WI38 (cell line): ENCODE measurements at regions not wholly inside any gene's neighbourhood (a gene's known extent, or its start where the extent isn't known, plus 50 kb on each side); places are given as distances from the start of the nearest gene placed in this dataset.

ENCODE experiments used
- H3K4me3 ChIP-seq: 2 replicates; pipeline ENCODE4 v1.5.1; 2011; ENCODE audit warnings: low read depth, mild to moderate bottlenecking, control low read depth, low read length
- CTCF ChIP-seq: IDR thresholded peaks from 2 replicates; pipeline ENCODE4 v1.5.1; 2012; ENCODE audit warnings: low read depth, mild to moderate bottlenecking, control low read depth, low read length

DNA sequence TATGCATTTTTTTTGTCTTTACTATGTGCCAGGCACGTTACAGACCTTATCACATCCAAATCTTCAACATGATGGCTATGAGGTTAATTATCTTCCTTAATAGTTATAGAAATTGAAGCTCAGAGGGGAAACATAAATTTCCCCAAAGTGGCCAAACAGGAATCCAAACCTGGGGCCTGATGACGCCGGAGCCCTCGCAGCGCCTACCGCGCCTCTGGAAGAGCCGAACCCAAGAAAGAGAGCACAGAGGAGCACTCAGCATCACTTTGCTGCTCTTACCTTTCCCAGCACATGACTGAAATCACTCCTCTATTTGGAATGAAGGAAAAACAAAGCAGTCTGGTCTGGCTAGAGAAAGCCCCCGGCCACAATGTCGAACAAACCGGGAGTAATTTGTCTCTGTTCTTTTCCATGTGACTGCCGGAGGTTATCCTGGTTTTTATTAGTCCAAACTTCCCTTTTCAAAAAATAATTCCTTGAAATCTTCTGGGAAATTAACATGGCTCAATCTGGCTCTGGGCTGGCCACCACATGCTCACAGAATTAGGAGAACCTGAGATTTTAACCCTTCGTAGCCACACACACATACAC, 195.5 kb downstream of the ADSS2 start:
- no peak for TF ChIP-seq CTCF
- H3K4me3 ChIP-seq: no peak overlapping the region

DNA sequence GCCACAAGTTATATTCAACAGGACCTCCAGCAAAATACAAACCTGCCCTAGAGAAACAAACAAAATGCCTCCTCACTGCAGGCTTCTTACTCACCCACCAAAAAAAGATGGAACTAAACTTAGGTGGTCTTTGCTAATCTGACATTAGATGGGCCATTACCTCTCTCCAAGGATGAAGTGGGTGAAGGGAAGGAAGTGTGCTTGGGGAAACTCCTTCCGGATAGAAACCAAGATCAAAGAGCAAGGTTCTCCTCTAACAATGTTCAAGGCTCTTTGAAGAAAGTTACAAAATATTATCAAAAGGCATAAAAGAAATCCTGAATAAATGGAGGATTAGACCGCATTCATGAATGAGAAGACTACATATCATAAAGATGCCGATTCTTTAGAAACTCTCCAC, 187.5 kb downstream of the ADSS2 start:
- H3K4me3 ChIP-seq: no peak overlapping the region
- TF ChIP-seq CTCF: no peak

DNA sequence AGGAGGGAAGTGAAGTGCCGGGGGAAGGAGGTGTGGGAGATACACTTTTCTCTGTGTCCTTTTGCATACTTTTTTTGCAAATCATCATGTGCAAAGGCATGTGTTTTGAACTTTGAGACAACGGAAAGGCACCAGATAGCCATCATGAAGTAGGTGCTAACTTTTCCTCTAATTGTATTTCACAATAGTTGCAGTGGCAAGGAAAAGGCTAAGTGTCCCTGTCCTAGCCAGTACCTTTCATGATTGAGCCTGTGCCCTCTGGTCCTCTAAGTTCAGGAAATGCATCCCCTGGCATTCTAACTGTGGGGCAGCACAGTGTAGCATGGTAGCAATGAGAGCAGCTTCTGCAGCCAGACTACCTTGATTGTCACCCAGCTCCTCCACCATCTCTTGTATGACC, 186.2 kb downstream of the ADSS2 start:
- no peak for TF ChIP-seq CTCF
- H3K4me3 ChIP-seq: no peak overlapping the region

- TF ChIP-seq CTCF: no peak
- H3K4me3 ChIP-seq: no peak overlapping the region
These were observed 182.5 kb downstream of the ADSS2 start for GRCh38 chr1:244269169-244269568.

DNA sequence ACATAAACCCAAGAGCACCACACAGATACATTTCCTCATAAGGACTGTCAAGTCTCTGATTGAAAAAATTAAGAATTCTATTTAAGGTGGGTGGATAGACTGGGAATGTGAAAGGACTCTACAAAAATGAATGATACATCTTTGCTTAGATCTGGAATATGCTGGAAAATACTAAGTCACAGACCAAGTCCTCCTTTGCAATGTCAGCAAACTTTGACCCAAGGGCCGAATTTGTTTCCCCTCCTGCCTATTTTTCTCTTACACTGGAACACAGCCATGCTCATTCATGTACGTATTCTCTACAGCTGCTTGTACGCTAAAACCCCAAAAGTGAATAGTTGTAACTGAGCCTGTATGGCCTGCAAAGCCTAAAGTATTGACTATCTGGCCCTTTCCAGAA, 180.7 kb downstream of the ADSS2 start:
- no peak for TF ChIP-seq CTCF
- no peak overlapping the region for H3K4me3 ChIP-seq

- no peak for TF ChIP-seq CTCF
- H3K4me3 ChIP-seq: no peak overlapping the region
These were observed 179.9 kb downstream of the ADSS2 start for GRCh38 chr1:244271691-244272308.

DNA sequence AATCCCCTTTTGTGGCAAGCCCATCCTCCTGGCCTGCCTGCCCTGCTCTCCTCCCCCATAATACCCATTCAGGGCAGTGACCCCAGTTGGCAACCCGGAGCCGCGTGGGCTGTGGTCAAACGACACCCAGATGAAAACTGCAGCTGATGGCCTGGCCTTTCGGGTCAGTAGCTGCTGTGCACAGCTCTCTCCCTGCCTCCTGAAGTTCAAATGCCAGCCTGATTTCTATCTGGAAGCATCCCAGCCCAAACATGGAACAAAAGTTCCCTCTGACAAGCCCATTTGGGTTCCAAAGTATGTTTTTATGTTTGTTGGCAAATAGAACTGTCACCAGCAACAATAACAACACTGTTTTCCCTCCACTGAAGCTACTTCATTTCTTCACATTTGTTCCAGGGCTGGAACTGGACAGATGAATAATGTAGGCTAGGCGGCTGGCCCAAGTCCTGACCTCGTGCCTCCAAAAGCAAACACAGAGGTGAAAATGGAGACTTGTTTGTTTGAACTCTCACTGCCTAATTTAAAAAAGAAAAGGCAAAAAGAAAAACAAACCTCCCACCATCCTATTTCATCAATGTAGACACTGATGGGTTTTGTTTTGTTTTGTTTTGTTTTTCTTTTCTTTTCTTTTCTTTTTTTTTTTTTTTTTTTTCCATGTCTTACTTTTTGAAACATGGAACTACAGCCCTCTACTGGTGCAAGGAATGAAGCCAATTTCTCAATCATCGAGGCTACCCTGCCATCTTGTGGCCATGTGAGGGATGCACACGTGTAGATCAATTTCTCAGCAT, 179.0 kb downstream of the ADSS2 start:
- TF ChIP-seq CTCF: peak; percentile 94
- no peak overlapping the region for H3K4me3 ChIP-seq
